ENCODE measurements at regions not wholly inside any gene's neighbourhood (a gene's known extent, or its start where the extent isn't known, plus 50 kb on each side); places are given as distances from the start of the nearest gene placed in this dataset.

- H3K27ac Mint-ChIP-seq, result no peak overlapping the region
- H3K4me3 Mint-ChIP-seq, result no peak overlapping the region
- H3K4me1 Mint-ChIP-seq, result no peaks in the 10 kb centered on the region
These were observed 611.7 kb downstream of the SNAPC1 start for GRCh38 chr14:62373944-62374343.

DNA sequence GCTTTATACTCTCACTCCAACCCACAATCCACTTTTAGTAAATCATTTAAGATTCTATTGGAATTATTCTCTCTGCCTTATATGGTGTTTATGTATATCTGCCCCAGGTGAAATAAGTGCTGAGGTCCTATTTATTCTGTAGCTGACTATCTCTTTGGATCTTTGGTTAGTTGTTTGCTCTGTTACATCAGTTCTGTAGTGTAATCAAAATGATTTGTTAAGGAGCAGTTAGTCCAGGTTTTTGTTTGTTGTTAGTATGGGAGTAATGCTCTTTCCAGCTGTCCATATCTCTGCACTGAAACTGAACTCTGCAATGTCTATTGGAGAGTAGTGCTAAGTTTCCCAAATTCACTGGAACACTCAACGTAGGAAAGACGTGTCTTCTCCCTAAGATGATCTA lies 615.8 kb downstream of the SNAPC1 start:
- H3K27me3 Mint-ChIP-seq (ENCODE audit: low read depth), result peaks cover 4% of the 10 kb centered on the region
- peaks cover 7% of the 10 kb centered on the region for H3K9me3 Mint-ChIP-seq
- H3K4me1 Mint-ChIP-seq, result no peaks in the 10 kb centered on the region
- TF ChIP-seq, protein P1, sequence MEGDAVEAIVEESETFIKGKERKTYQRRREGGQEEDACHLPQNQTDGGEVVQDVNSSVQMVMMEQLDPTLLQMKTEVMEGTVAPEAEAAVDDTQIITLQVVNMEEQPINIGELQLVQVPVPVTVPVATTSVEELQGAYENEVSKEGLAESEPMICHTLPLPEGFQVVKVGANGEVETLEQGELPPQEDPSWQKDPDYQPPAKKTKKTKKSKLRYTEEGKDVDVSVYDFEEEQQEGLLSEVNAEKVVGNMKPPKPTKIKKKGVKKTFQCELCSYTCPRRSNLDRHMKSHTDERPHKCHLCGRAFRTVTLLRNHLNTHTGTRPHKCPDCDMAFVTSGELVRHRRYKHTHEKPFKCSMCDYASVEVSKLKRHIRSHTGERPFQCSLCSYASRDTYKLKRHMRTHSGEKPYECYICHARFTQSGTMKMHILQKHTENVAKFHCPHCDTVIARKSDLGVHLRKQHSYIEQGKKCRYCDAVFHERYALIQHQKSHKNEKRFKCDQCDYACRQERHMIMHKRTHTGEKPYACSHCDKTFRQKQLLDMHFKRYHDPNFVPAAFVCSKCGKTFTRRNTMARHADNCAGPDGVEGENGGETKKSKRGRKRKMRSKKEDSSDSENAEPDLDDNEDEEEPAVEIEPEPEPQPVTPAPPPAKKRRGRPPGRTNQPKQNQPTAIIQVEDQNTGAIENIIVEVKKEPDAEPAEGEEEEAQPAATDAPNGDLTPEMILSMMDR (IDR thresholded peaks at IDR 0.05; ENCODE audit: unreplicated experiment in 3 of 3), result no peak
- H3K4me3 Mint-ChIP-seq, result no peak overlapping the region
- H3K36me3 Mint-ChIP-seq (ENCODE audit: low read depth), result no peaks in the 10 kb centered on the region
- H3K27ac Mint-ChIP-seq, result no peak overlapping the region

More at GRCh38 chr14:62373944-62374343, 611.7 kb downstream of the SNAPC1 start:
- TF ChIP-seq, protein P1 (IDR thresholded peaks at IDR 0.05; ENCODE audit: unreplicated experiment in 3 of 3), result no peak
- H3K9me3 Mint-ChIP-seq, result peaks cover 7% of the 10 kb centered on the region
- H3K27me3 Mint-ChIP-seq (ENCODE audit: low read depth), result peaks cover 4% of the 10 kb centered on the region
- no peaks in the 10 kb centered on the region for H3K36me3 Mint-ChIP-seq (ENCODE audit: low read depth)

- Mint-ChIP-seq H3K36me3 (ENCODE audit: low read depth) (no peaks in the 10 kb centered on the region), H3K4me1 (no peaks in the 10 kb centered on the region), H3K27me3 (ENCODE audit: low read depth) (no peaks in the 10 kb centered on the region), H3K27ac (no peak overlapping the region), H3K4me3 (no peak overlapping the region), H3K9me3 (peaks cover 13% of the 10 kb centered on the region)
- TF ChIP-seq, protein P1 (IDR thresholded peaks at IDR 0.05; ENCODE audit: unreplicated experiment in 3 of 3), result no peak
These were observed 619.3 kb downstream of the SNAPC1 start for GRCh38 chr14:62381311-62382070.

GRCh38 chr14:62409169-62409568 lies 636.1 kb downstream of the KCNH5 start:
- Mint-ChIP-seq H3K9me3 (no peaks in the 10 kb centered on the region), H3K4me1 (no peaks in the 10 kb centered on the region), H3K27ac (no peak overlapping the region), H3K36me3 (ENCODE audit: low read depth) (no peaks in the 10 kb centered on the region), H3K4me3 (no peak overlapping the region), H3K27me3 (ENCODE audit: low read depth) (no peaks in the 10 kb centered on the region)
- TF ChIP-seq, protein P1 (IDR thresholded peaks at IDR 0.05; ENCODE audit: unreplicated experiment in 3 of 3), result no peak

GRCh38 chr14:62409626-62410300 lies 635.5 kb downstream of the KCNH5 start:
- H3K27ac Mint-ChIP-seq, result no peak overlapping the region
- no peaks in the 10 kb centered on the region for H3K4me1 Mint-ChIP-seq
- H3K27me3 Mint-ChIP-seq (ENCODE audit: low read depth), result no peaks in the 10 kb centered on the region
- H3K4me3 Mint-ChIP-seq, result no peak overlapping the region
- no peaks in the 10 kb centered on the region for H3K36me3 Mint-ChIP-seq (ENCODE audit: low read depth)
- H3K9me3 Mint-ChIP-seq, result no peaks in the 10 kb centered on the region
- TF ChIP-seq, protein P1 (IDR thresholded peaks at IDR 0.05; ENCODE audit: unreplicated experiment in 3 of 3), result no peak

All from nephron (organoid).